22Rv1 (cell line): ENCODE measurements at regions not wholly inside any gene's neighbourhood (a gene's known extent, or its start where the extent isn't known, plus 50 kb on each side); places are given as distances from the start of the nearest gene placed in this dataset.
"Not testable (repeated sequence)": the region's sequence is repeated elsewhere in the genome, so short reads cannot be mapped to it uniquely, and the experiment has no call there.

Experiments used
- CTCF ChIP-seq: fragments of 450-650 bp; IDR thresholded peaks from 2 replicates; pipeline ENCODE4 v1.5.1; 2017; ENCODE audit warnings: mild to moderate bottlenecking
- ZFX ChIP-seq: fragments of 450-650 bp; IDR thresholded peaks from 2 replicates; pipeline ENCODE4 v1.6.1; 2017; ENCODE audit warnings: antibody characterized with exemption, borderline replicate concordance

DNA sequence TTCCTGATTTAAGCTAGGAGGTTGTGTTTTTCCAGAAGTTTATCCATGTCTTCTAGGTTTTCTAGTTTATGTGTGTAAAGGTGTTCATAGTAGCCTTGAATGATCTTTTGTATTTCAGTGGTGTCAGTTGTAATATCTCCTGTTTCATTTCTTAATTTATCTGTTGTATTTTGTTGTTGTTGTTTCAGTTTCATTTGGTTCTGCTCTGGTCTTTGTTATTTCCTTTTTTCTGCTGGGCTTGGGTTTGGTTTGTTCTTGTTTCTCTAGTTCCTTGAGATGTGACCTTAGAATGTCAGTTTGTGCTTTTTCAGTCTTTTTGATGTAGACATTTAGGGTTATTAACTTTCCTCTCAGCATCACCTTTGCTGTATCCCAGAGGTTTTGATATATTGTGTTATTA, 62.8 kb downstream of the SCP2D1 start:
- not testable (repeated sequence) for TF ChIP-seq CTCF, ZFX
